Non-pigmented ciliary epithelial cell (primary cell): ENCODE measurements at regions not wholly inside any gene's neighbourhood (a gene's known extent, or its start where the extent isn't known, plus 50 kb on each side); places are given as distances from the start of the nearest gene placed in this dataset.

Source experiments
- DNase-seq: peaks from one replicate; pipeline ENCODE4 v3.0.0-alpha.2; 2010; ENCODE audit warnings: low read depth

- DNase-seq = peak; percentile 31
These were observed 198.4 kb downstream of the CMPK2 start for GRCh38 chr2:6667326-6667725.

DNA sequence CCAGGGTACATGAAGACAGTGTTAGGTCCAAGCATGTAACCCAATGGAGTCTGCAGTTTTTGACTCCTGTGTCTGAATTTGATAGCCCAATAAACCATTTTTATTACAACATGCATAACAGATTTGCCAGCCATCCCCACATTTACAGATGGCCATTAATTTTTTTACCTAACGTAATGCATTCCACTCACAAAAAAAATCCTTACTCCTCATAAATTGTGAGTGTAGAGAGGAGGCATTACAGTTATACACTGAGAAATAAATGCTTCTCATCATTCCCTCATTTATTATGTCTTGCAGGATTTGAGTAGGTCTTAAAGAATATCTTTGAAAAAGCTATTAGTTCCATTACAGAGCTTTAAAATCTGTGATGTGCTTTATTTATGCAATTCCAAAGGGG is 193.8 kb downstream of the CMPK2 start:
- no peak for DNase-seq

GRCh38 chr2:6674381-6674780 is 191.3 kb downstream of the CMPK2 start:
- DNase-seq = peak; percentile 30

DNA sequence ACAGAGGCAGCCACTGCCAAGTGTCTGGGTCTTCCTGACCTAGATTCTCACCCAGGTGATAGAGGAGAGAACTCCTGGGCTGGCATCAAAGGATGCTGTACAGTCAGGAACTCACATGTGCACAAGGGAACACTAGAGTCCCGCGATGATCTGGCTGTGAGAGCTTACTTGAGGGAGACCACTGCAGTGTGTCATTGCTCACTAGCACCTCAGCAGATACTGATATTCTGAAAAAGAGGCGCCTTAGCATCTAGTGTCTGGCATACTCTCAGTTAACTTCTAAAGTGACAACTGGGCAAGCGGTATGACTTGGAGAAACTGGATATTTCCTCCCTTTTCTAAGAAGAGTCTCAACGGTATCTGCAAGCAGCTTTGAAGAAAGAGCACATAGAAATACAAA is 189.9 kb downstream of the CMPK2 start:
- DNase-seq = no peak

DNA sequence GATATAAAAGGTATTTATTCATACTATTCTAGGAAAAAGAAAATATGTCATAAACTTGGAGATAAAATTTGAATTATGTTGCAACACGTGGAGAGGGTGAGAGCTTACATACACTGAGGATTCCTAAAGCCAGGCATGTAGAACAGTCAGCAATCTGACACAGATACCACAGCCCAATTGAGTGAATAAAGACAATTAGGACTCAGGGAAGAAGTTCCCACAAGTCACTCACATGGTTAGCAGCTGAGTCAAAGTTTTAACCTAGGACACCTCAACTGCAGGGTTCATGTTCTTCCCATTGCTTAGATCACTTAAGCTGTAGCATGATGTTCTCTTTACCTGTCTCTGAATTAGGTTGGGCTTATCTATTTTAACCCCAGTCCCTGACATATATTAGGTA is 189.5 kb downstream of the CMPK2 start:
- no peak for DNase-seq

DNA sequence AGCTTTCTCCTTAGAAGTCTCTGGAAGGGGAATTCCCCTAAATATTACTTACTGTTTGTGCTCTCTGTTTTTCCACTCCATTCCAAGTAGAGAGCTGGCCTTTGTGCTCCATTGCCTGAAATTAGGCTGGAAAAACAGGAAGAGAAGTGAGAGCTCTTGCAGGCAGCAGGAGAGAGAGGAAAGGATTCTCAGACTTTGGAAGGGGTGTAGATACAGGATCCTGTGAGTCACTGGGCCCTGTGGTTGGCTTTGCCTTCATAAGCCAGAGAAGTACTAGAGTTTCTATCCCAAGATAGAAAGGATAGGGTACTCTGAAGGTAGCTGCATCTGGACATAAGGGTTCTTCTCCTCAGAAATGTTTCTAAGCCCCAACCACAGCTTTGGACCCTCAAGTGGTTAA is 188.9 kb downstream of the CMPK2 start:
- DNase-seq = peak; percentile 26

DNA sequence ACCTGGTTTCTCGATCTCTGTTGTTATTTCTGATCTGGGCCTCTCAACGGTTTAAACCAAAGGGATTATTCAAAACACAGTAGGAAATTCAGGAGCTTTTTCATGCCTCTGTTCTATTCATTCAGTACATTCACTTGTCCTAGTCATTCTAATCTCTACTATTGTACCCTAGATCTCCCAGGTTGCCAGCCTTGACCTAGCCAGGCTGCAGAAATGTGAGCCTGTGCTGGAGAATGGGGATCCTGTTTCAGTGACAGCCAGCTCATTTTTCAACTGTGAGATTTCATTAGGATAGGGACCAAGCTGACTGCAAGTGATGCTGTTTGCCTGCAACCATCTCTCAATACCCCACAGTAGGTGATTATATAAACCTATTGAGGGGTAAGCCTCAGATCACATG is 186.2 kb downstream of the CMPK2 start:
- no peak for DNase-seq

DNA sequence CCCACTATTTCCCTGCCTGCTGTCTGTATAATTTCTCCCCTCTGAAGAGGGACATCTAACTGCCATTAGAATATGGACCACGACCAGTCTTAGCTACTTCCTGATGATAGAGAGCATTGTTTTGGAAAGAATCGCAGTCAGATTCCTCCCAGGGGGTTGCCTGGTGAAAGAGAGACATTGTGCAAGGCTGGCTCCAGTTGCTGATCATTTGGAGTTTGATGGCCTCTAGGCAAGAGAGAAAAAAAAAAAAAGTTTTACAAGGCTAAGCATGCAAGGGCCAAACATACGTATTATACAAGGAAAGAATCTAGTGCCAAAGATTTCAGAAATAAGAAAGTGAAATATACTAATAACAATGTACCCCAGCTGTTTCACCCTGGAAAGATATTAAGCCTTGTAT is 182.2 kb downstream of the CMPK2 start:
- DNase-seq = no peak

DNA sequence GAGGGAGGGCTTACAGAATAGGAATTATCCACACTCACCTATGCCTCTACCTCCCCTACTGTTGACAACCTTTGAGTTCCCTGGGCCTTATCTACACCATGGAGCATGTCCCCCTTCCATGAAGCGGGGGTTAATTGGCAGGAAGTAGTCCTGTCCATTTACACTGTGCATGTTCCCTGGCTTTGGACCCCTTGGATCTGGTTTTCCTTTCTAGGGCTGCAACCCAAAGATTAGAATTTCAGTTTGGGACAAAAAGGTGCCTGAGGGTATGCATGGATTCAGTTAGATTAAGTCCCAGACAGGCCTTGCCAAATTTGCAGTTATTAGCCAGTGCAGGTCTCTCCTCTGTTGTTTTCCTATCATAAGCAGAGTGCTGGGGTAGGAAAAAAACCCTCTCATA is 180.3 kb downstream of the CMPK2 start:
- no peak for DNase-seq

GRCh38 chr2:6692056-6692455 is 173.7 kb downstream of the CMPK2 start:
- DNase-seq = no peak

DNA sequence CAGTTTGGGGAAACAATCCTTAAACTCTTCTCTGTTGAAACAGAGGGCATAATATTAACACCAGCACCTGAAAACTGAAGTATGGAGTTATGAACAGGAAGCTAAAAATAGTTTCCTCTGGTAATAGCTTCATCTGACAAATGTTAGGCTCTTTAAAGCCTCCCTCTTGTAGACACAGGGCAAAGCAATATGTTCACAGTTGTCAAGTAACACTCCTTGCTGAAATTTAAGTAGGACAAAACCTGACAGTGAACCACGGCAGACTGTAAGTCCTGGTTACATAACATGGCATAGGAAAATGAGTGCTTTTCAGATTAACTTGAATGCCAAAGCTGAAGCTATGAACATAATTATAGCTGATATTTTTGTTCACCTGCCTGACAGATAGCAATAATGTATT is 172.9 kb downstream of the CMPK2 start:
- no peak for DNase-seq

DNA sequence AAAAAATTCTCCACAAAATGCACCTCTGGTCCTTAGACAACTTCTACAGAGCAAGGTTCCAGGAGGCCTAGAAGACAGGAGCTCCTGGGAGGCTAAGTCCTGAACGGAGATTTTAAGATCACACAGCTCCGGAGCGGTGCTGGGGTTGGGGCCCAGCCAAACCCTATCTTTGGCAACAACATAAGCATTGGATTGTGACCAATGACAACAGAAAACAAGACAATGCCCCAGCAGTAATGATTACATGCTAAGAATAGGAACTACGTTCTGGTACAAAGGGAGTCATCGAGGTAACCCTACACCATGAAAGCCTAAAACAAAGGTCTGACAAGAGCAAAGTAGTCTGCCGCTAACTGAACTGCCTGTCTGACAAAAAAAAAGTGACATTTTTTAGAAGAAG is 171.2 kb downstream of the CMPK2 start:
- DNase-seq = no peak

- DNase-seq = no peak
These were observed 165.4 kb downstream of the CMPK2 start for GRCh38 chr2:6700335-6700734.

DNA sequence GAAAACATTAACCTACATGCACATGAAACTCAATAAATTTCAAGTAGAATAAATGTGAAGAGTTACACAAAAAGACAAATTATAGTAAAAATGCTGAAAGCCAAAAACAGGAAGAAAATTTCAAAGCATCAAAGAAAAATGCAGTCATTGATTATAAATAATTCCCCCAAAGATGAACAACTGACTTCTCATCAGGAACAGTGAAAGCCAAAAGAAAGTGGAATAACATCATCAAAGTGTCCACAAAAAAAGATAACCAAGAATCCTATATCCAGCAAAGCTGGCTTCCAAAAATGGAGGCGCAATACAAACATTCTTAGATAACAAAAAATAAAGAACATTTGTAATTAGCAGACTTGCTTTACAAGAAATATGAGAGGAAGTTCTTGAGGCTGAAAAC is 161.6 kb downstream of the CMPK2 start:
- DNase-seq = no peak

DNA sequence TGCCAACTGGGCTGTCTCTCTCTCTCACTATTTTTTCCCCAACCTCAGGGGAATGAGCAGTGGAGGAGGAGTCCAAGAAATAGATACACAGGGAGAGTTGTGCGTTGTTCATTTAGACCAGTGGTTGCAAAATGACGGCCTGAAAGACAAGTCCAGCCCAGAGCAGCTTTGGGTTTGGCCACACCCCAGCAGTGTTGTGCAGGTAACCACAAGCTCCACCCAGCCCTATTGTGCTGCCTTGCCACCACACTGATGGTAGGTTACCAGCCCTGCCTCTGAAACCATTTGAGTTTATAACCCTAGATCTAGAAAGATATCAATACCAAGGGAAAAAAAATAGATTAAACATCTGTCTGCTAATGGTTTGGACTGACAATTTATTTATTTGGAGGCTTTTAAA is 144.3 kb downstream of the CMPK2 start:
- no peak for DNase-seq

DNA sequence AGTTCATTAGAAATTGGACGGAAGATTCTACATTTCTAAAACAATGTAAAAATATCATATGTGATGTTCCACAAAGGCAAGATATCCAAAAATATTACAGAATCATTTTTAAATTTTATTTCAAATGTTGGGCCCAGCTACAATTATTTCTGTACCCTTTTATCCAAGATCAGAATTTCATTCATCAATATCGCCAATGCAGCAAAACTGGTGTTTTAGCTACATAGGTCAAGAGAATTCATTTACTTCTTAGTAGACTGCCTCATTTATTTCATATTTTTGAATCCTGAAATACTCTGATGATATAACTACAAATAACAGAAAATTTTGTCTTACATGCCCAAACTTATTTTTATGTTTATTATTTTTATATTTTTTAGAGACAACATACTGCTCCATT is 143.1 kb downstream of the CMPK2 start:
- no peak for DNase-seq

DNA sequence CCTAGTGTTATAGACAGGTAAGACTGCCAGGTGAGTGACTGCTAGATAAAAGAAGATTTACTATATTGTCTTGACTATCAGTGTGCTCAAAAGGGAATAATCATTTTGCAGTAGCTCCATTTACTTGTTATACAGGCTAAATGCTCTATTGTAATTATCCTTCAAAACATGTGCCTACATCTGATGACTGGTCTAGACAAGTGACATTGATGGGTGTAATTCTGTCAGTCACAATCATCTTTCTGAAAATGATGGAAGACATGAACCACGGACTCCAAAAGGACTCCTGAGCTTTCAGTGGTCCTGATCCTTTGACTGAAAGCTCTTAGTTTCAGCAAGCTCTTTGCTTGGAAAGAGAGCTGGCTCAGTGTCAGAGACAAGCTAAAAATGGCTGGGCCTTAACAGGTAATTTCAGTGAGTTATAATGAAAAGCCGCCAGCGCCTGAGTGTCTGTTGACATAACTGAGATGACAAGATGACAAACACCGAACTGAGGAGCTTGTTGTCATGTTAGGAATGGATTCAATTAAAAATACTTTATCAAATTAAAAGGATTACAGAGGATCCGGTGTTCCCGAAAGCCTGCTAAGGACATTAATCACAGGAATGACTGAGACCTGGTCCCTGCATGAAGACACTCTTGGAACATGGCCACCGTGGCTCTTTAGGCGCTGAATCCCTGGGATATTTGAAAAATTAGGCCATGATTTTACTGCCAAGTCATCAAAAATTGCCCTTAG is 141.7 kb downstream of the CMPK2 start:
- DNase-seq = no peak

DNA sequence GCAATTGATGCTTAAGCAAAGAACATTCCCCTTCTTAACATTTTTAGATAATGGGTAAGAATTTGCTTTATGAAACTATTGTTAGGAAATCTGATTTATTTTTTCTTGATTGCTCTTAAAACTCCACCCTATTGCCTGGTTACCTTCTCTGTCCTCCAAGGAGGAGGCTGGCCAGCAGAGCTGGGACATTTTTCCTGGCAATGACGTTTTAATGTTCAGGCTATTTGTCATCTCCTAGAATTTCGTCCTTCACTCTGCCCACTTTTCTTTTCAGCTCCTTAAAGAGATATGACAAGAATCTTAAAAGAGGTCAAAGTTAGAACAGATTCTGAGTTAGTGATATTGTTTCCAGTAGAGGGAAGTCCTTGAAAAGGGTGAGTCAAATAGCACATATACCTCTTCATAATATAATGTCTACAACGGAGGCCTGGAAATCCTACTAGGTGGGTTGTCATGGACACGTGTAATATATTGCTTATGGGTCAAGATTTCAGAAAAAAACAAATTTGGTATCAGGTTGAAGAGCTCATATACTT is 141.0 kb downstream of the CMPK2 start:
- no peak for DNase-seq

GRCh38 chr2:6728156-6728555 is 137.6 kb downstream of the CMPK2 start:
- no peak for DNase-seq

GRCh38 chr2:6730003-6730402 is 135.7 kb downstream of the CMPK2 start:
- no peak for DNase-seq

DNA sequence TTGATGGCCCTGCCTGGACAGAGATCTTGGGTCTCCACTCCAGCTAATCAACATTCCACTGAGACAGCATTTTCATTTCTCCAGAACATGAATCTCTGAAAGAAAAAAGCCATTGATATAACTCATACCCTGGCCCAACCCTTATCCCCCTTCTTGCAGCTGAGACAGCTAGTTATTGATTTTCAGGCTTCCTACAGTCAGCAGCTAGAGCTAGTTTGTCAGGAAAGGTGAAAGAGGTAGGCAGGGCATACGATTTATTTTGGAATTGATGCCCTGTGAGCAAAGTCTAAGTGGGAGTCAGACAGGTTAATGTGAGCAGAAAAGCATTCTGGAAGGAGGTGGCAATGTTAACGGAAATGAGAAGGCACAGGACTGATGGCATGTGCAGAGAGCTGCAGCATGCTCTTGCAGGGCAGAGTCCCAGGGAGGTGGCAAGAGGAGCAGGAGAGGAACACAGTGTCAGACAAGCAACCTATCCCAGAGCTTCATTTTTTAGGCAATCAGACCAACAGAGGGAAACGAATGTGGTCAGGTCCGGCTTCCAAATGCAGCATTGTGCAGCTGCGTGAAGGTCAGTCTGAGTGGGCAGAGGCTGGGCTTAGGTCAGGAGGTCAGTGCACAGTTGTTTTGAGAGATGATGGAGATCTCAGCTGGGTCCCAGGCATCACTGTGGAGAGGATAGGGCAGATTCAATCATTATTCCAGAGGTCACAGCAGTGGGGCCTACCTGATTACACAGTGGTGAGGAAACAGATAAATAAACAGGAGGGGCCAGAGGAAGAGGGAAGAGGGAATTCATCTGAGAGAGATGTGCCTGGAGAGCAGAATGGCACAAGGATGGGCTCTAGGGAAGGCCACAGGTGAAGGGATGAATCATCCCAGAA is 134.8 kb downstream of the CMPK2 start:
- DNase-seq = no peak

DNA sequence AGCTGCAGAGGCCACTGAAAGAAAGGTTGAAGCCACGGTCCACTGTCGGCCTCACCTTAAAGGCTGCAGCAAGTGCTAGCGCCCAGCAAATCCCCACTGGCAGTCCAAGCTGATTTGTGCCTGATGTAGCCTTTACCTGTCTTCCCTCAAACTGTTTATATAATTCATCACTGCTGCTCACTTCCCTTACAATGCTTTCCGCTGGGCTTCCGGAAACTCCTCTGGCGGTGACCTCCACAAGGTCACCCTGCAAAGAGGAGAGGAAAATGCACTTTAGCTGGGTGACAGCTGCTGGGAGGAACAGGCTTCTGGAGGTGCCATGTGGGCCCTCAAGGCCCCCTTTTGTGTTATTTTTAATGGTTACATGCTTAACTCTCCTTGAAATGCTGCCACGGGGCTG is 126.2 kb downstream of the CMPK2 start:
- no peak for DNase-seq

GRCh38 chr2:6741229-6741628 is 124.5 kb downstream of the CMPK2 start:
- no peak for DNase-seq
